HG02588 (cell line): ENCODE measurements at regions not wholly inside any gene's neighbourhood (a gene's known extent, or its start where the extent isn't known, plus 50 kb on each side); places are given as distances from the start of the nearest gene placed in this dataset.
"Not testable (repeated sequence)": the region's sequence is repeated elsewhere in the genome, so short reads cannot be mapped to it uniquely, and the experiment has no call there.

Experiments used
- ATAC-seq: cut with Tn5 transposase; IDR thresholded peaks from one replicate; pipeline ENCODE4 v1.9.1; 2021; ENCODE audit warnings: mild to moderate bottlenecking, moderate library complexity; ENCODE audit not compliant: unreplicated experiment

- ATAC-seq: not testable (repeated sequence)
Measured at GRCh38 chr15:20309966-20310365, 231.6 kb downstream of the GOLGA6L6 start.

- not testable (repeated sequence) for ATAC-seq
Measured at GRCh38 chr15:20309395-20309794, 232.2 kb downstream of the GOLGA6L6 start.

GRCh38 chr15:20308027-20308690, 233.4 kb downstream of the GOLGA6L6 start:
- ATAC-seq: not testable (repeated sequence)

- not testable (repeated sequence) for ATAC-seq
Measured at GRCh38 chr15:20307137-20307536, 234.5 kb downstream of the GOLGA6L6 start.

- ATAC-seq: not testable (repeated sequence)
Measured at GRCh38 chr15:20306497-20307106, 235.0 kb downstream of the GOLGA6L6 start.

GRCh38 chr15:20305912-20306311, 235.7 kb downstream of the GOLGA6L6 start:
- ATAC-seq: not testable (repeated sequence)

- ATAC-seq: not testable (repeated sequence)
Measured at GRCh38 chr15:20305015-20305465, 236.6 kb downstream of the GOLGA6L6 start.

- not testable (repeated sequence) for ATAC-seq
Measured at GRCh38 chr15:20304282-20305014, 237.2 kb downstream of the GOLGA6L6 start.

GRCh38 chr15:20303248-20304171, 238.1 kb downstream of the GOLGA6L6 start:
- not testable (repeated sequence) for ATAC-seq

- not testable (repeated sequence) for ATAC-seq
Measured at GRCh38 chr15:20302141-20303069, 239.2 kb downstream of the GOLGA6L6 start.

GRCh38 chr15:20301471-20302081, 240.0 kb downstream of the GOLGA6L6 start:
- ATAC-seq: not testable (repeated sequence)

GRCh38 chr15:20301041-20301390, 240.6 kb downstream of the GOLGA6L6 start:
- not testable (repeated sequence) for ATAC-seq

- ATAC-seq: not testable (repeated sequence)
Measured at GRCh38 chr15:20300351-20301040, 241.1 kb downstream of the GOLGA6L6 start.

- ATAC-seq: not testable (repeated sequence)
Measured at GRCh38 chr15:20297603-20298123, 243.9 kb downstream of the GOLGA6L6 start.

GRCh38 chr15:20296261-20296660, 245.3 kb downstream of the GOLGA6L6 start:
- not testable (repeated sequence) for ATAC-seq

- no peak for ATAC-seq
Measured at GRCh38 chr15:20295238-20295811, 246.3 kb downstream of the GOLGA6L6 start.

GRCh38 chr15:20294651-20295237, 246.9 kb downstream of the GOLGA6L6 start:
- ATAC-seq: no peak
